Cerebellar cortex (tissue), 1 donor: ENCODE measurements at regions not wholly inside any gene's neighbourhood (a gene's known extent, or its start where the extent isn't known, plus 50 kb on each side); places are given as distances from the start of the nearest gene placed in this dataset.

ENCODE experiments used
- DNase-seq: peaks from one replicate; pipeline ENCODE4 v3.0.0-alpha.2; 2015; ENCODE audit warnings: low spot score

GRCh38 chr7:106808967-106809635 lies 56.0 kb upstream of the PIK3CG start:
- DNase-seq: no peak

- DNase-seq: no peak
Observed at GRCh38 chr7:106811472-106811871, 53.6 kb upstream of the PIK3CG start.

- no peak for DNase-seq
Observed at GRCh38 chr7:106812027-106812643, 52.9 kb upstream of the PIK3CG start.

GRCh38 chr7:106813705-106814305 lies 51.3 kb upstream of the PIK3CG start:
- DNase-seq: no peak

- DNase-seq: no peak
Observed at GRCh38 chr7:106814887-106815286, 50.2 kb upstream of the PIK3CG start.
